GM18861 (cell line): ENCODE measurements at regions not wholly inside any gene's neighbourhood (a gene's known extent, or its start where the extent isn't known, plus 50 kb on each side); places are given as distances from the start of the nearest gene placed in this dataset.

Experiments
- ATAC-seq: cut with Tn5 transposase; IDR thresholded peaks from one replicate; pipeline ENCODE4 v1.9.1; 2021; ENCODE audit not compliant: unreplicated experiment

DNA sequence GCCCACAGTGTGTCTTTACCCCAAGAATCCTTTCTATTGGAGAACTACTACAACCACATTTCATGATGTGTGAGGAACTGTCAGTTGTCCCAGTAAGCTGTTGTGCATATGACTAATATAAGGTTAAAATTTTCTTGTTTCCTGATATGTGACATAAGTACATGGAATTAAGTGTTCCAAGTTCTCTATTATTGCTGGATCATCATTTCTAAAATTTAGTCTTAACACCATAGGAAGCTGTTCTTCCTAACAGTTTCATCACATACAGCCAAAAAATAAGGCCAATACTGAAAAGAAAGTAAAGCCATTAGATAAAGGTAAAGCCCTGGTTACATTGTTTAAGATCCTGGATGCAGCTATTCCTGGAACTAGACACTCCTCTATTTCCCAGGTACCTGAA, 620.9 kb upstream of the CDH8 start:
- ATAC-seq = no peak

DNA sequence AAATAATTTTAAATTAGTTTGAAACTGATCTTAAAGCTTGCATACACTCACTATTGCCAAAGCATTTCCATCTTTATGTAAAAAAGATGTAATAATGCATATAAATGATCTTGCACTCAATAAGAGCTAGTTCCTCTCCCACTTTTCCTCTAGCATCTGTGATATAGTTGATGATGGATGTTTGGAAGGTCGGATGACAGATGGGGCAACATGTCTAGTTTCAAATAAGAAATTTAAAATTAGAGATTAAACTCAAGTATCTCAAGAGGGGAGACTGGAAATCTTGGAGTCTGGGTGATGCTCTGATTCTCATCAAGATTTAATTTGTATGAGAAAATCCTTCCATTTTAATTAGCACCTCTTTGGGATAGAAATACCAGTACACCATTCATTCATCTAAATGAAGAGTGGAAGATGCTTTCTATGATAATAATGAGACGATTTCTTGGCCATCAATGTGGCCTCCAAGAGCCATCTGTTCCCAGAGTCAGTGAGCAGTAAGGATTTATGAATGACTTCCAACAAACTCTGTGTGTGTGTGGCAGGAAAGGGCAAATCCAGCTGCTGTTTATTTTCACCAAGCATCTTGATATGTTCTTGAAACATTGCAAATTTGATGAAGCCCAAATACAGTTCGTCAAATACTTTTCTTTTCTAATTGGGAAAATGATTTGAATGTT, 616.3 kb upstream of the CDH8 start:
- no peak for ATAC-seq

DNA sequence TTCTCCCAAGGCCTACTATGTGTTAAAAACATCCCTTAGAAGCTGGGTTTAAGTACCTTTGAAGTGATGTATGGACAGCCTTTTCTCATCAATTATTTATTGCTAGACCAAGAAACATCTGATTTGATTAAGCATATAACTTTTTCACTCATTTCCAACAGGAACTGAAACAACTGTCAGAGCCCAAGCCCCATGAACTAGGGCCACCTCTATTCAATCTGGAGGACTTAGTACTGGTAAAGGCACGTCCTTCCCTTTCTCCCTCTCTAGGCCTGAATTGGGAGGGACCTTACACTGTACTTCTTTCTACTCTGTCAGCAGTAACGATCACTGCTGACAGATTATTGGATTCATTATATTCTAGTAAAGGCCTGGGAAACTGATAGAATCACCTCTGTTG, 612.0 kb upstream of the CDH8 start:
- no peak for ATAC-seq

DNA sequence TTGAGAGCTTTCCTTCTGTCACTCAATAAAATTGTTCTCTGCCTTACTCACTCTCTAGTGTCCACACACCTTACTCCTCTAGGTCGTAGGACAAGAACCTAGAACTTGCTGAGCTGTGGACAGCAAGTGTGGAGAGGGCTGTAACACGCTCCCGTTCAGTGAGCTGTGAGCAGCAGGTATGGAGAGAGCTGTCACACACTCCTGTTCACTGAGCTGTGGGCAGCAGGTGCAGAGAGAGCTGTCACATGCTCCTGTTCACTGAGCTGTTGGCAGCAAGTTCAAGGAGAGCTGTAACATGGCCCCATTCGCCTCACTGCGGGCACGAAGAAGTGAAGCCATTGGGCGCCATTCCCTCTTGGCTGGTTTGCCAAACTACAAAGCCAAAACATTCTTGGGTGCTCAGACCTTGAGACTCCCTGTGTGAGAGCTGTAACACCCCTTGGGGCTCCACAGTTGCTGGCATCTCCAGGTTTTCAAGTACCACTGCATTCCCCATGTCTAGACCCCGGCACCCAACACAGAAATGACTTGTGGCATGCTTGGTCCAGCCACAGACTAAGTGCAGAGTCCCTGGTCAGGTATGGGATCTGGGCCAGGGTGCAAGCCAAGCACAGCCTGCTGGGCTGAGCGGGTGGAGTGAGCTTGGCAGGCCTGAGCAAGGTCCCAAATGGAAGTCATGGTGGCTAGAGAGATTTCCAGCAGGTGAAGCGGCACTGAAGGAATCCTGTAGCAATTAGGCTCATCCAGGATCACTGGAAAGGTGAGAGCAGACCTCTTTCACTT, 608.0 kb upstream of the CDH8 start:
- ATAC-seq = no peak

DNA sequence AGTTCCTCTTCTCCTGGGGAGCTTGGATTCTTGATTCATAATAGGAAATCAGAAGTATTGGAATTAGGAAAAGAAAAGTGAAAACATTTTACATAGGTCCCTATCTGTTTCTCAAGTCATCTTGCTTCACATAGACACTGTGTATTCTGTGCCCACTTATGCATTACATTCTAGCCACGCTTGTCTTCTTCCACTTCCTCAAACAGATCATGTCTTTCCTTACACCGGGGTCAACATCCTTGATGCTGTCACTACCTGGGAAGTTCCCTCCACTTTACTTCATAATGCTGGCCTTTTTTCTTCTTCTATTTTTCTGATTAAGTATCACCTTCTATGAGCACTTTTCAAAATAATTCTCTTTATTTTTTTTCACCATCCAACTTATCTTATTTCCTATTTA, 606.4 kb upstream of the CDH8 start:
- no peak for ATAC-seq

DNA sequence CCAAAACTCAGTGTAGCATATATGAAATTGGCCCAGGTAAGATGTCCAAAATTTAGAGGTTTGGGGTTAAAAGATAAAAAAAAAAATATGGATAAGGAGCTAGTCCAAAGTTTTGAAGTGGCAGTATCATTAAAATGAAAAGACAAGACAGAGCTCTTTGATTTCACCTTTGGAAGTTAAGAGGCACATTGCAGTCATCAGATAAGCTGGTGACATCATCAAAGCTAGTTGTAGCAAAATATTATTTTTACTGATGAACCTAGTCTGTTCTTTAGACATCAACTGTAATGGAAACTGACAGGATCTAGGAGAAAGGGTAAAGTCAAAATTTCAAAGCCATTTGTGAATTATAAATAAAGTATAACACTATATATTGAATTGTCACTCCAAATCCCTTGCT, 603.7 kb upstream of the CDH8 start:
- no peak for ATAC-seq

DNA sequence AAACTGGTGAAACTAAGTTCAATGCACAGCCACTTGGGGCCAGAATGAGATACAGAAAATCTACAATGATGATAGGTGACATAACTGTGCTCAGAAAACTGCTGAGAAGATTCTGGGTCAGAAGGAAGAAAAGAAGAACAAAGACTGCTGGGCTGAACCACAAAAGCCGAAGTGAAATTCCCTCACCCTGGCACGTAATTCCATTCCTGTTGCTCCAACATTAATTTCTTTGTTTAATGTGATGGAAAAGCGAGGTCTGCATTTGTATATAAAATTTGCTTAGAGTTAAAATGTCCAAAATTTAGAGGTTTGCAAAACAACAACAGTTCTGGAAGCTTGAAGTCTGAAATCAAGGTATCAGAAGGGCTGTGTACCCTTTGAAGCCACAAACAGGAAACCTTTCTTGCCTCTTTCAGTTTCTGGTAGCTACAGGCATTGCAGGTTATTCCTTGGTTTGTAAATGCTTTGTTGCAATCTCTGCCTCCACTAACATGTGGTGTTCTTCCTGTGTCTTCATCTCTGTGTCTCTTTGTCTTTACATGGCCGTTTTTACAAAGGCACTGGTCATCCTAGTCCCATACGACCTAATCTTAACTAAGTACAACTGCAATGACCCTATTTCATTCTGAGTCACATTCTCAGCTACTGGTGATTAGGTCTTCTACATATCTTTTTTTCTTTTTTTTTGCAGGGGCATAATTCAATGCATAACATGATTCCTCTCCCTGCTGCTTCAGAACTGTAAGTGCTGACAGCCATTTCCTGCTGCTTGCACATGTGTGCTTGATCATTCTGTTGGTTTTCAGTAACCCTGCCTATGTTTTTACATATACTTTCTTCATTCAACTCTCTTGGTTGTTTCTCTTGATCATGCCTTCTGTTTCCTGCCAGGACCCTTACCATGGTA, 603.0 kb upstream of the CDH8 start:
- ATAC-seq = peak; percentile 61

DNA sequence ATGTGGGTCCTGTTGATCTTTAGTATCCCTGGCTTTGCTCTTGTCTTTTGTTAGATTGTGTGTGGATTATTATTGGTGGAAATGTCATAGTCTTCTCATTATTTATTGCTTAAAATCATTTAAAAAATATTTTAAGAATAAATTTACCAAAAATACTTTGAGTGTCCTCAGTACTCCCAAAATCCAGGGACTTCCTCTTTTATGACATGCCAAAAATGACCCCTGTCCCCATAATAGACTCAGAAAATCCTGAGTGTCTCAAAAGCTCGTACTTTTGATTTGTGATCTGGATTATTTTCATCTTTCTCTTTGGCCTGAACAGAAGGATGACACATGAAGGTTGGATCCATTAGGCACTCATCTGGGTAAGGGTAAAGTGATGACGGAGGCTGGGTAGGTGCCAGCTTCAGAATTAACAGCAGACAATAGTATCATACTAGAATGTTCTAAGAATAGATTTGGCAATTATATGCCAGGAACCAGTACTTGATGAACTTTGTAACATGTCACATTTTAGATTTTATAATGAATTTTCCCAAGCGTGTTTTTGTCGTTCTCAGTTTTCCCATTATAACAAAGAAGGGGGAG, 602.2 kb upstream of the CDH8 start:
- no peak for ATAC-seq

DNA sequence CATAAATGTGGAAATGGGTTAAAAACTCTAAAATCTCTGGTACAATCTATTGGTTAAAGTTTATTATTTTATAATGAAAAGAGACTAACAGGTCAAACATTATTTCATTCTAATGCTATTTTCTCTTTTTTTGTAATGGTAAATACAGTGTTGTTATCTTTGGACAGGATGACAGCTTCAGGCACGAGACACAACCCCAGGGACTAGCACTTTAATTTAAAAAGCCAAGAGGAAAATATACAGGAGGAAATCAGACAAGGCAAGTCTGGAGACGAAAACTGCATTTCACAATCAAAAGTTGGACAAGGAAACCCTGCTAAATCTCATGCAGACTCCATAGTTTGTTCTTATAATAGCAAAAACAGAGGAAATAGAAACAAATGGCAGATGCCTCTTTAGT, 589.1 kb upstream of the CDH8 start:
- ATAC-seq = no peak

DNA sequence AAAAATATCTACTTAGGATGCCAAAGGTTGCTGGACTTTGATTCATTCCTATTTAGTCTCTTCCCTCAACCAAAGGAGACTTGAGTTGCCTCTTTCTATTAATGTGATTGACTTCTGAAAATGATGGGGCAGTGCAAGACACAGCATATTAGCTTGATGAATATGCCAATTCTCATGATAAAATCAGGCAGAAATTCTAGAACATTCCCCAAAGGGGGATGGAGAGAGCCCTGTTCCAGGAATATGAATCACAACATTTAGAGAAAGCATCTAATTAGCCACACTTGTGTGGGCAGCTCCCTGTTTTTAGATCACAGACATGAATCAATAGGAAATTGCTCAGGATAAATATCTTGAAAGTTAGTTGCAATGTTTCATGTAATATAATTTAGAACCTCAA, 584.0 kb upstream of the CDH8 start:
- ATAC-seq = no peak

DNA sequence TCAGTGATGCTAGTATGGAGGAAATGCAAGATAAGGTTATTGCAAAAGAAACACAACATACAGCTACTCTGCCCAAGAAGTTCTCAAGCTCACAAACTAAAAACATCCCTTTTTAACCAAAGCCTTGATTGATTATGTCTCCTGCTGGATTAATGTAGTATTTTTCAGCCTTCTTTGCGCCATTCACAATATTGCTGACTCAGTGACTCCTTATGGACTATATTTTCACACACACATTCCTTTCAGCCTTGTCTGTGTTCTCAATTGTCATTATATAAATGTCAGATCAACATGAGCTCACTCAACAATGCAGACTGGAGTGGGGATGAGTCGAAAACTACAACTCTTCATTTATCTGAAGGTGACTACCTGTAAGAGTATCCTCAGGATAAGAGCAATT, 579.3 kb upstream of the CDH8 start:
- ATAC-seq = no peak

DNA sequence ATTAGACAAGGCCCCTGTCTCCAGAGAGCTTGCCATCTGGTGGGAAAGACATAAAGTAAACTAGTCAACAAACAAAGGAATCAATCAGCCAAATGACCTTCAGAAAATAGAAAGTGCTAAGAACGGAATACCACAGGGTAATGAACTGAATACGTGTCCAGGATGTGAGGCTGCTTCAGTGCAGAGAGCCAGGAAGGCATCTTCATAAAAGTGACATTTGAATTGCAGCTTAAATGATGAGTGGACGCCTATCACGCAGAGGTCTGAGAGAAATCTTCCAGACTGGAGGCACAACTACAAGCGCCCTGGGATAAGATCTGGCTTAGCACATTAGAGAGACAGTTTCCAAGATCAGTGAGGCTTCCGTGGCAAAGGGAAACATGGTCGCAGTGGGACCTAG, 574.1 kb upstream of the CDH8 start:
- ATAC-seq = no peak

DNA sequence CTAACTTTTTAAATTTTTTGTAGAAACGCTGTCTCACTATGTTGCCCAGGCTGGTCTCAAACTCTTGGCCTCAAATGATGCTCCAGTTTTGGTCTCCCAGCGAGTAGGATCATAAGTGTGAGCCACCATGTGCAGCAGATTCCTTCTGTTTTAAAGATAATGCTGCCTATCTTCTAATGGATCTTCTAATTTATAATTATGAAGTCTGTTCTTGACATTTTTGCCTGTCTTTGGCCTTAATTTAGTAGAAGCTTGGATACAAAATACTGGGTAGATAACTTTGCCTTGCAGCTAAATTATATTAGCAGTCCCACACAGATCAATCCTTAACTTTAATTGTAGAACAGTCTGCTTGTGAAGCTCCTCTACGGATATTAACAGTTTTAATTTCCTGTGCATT, 566.6 kb upstream of the CDH8 start:
- ATAC-seq = no peak

DNA sequence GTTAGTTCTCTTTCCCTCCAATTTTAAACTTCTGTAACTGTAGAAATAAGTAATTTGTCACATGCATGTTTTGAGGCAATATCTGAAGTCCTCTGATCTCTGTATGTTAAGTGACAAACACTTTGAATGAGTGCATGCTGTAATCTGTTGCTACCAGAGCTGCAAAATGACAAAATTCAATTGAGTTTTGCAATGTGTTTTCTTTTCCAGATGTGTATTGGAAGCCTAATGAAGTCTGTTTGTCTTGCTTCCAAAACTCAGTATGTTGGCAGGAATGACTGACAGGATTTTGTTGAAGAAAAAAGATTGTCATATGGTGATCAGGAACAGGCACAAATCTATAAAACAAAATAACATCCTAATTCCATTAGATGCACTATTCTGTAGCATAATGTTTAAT, 561.6 kb upstream of the CDH8 start:
- ATAC-seq = no peak

DNA sequence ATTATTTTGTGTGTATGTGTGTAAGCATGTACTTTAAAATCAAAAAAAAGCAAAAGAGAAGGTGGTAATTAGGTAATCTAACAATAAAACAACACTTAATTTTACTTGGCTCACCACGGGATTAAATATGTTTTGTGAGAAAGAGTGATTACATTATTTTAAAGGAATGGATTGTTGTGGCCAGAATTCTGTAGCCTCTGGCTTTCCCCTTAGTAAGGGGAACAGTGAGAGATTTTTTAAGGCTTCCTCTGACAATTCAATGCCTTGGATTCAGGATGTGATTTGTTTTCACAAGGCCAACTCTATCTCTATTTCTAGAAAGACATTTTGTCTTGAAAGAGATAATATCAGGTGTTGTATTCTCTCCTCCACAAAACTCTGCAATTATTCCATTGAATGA, 560.3 kb upstream of the CDH8 start:
- no peak for ATAC-seq

DNA sequence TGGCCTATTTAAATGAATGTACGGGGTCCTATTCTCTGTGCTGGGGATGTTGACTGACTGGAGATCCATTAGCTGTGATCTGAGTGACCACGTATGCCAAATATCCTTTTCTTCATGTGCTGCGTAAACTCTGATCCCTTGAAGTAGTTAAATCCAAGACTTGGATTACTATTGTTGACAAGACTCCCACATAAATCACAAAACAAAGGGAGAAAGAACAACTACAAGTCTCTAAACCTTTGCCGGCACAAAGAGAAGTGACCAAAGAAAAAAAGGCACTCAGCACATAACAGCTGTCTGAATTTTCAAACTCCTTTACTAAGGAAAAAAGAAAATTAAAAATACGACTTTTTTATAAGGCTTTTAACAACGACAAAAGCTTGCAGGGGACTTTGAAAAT, 559.9 kb upstream of the CDH8 start:
- ATAC-seq = no peak

DNA sequence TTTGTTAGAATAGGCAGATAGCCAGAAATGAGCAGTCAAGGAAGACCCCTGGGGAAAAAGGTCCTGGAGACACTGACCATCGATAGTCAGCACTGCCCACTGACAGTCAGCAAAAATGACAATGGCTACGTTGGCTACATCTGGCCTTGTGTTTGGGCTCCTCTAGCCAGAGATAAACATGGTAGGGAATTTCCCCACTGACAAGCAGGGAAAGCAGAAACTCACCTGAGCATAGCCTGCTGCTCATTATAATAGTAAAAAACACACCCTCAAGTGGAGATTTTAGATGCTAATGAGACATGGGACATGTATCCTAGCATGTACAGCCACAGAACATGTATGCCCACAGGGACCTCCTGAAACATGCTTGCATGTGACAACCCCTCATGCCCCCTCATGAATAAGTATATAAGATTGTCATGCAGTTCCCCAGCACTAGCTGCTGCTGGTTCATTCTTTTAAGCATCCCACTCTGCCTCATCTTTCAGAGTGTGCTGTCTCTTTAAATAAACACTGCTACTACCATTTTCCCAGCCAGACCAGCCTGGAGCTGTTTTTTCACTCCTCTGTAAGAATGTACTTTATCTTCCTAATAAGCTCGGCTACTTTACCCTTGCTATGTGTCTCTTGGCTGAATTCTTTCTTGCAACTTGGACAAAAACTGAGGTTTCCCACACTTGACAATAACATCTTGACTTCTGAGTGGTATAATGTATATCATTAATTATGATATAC, 550.1 kb upstream of the CDH8 start:
- ATAC-seq = no peak

DNA sequence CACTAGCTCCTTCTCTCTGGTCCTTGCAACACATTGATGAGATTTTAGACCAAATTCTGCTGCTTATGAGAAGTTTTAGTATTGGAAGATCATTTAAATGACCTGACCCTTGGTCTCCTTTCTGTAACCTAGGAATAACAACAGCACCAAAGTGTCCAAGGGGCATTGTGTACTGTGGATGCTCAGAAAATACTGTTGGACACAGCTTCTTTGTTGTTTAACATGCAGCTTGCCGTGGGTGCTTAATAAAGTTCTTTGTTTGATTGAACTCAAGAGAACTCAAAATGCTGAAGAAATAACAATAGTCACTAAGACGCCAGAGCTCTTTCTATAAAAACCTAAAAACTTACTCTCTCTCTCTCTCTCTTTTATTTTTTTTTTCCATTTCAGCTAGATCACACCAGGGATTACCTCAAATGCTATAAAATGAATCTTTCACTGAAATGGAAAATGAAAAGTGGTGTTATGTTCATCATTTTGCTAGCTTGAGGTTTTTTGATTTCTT, 548.9 kb upstream of the CDH8 start:
- ATAC-seq = no peak

DNA sequence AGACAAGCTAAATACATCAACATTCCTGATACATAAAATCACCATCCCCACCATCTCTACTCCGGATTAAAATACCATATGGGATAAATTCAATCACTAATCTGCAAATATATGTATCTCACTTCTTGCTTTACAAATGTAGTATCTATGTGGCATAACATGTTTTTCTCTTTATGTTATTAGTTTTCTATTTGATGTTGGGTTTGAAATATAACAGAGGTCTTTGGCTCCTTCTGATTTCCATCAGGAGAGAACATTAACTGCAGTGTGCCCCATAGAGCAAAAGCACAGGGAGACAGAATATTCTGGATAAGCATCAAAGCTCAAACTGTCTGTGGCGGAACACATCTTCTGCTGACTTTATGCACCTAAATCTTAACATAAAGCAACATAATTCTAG, 547.2 kb upstream of the CDH8 start:
- no peak for ATAC-seq

DNA sequence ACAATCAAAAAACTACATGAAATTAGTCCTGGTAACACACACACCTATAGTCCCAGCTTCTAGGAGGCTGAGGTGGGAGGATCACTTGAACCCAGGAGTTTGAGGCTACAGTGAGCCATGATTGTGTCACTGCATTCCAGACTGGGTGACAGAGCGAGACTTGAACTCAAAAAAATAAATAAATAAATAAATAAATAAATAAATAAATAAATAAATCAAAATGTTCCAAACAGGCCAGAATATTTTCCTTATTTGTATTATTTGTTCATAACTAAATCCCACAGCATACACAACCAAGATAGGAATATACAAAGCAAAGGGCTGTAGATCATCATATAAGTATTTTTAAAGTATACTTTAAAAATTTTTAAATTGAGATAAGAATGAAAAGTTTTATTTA, 537.2 kb upstream of the CDH8 start:
- no peak for ATAC-seq

DNA sequence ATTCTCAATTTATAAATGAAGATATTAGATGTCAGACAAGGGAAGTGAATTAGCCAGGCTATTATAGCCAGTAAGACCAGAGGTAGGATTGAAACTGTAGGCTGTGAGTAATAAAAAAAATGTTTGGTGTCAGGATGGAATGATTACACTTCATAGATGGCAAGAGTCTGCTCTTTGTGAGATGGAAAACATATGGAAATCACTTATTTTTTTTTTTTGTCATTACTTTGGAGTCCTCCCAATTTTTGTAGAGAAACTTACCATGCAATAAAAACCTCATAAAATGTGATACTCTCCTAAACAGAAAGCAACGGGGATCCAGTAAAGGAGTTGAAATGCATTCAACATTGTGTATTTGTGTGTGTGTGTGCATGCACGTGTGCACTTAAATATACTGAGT, 532.7 kb upstream of the CDH8 start:
- ATAC-seq = no peak
